ENCODE measurements at regions not wholly inside any gene's neighbourhood (a gene's known extent, or its start where the extent isn't known, plus 50 kb on each side); places are given as distances from the start of the nearest gene placed in this dataset.
A peak's percentile ranks its signal among the peaks of the same experiment; 100 is the strongest.
"Not testable (repeated sequence)": the region's sequence is repeated elsewhere in the genome, so short reads cannot be mapped to it uniquely, and the experiment has no call there.

GRCh38 chr1:73029571-73029970 lies 747.2 kb upstream of the NEGR1 start:
- DNase-seq: no peak

GRCh38 chr1:73026114-73026513 lies 743.8 kb upstream of the NEGR1 start:
- DNase-seq: no peak

DNA sequence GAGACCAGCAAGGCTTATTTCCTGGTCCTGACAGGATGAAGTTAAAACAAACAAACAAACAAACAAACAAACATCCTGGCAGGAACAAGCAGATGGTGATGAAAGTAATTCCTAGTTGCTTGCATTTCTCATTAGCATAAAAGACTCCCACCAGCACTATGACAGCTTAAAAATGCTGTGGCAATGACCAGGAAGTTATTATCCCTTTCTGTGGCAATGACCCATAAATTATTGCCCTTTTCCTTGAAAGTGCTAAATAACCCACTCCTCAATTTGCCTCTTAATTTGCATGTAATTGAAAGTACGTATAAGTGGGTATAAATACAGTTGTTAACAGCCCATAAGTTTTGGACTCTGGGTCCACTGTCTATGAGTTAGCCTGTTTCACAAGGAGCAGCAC lies 727.6 kb upstream of the NEGR1 start:
- DNase-seq: no peak

GRCh38 chr1:73009311-73009710 lies 727.0 kb upstream of the NEGR1 start:
- no peak for DNase-seq

DNA sequence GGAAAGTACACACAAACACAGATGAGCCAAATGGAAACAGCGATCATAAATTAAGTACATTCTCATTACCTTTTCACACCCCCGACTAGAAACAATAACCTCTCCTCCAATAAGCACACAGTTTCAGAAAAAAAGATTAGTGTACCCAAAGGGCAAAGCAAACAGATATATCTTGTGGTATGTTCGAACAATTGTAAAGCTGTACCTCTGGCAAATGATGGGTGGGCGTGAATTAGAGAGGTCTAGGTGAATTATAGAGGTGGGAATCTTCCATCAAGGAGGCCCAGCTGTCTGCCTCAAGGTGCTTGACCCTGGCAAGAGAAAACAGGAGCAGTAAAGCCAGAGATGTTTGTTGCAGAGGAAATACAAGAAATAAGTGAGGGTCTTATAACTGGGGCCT lies 715.3 kb upstream of the NEGR1 start:
- DNase-seq: no peak

- no peak for DNase-seq
These were observed 714.7 kb upstream of the NEGR1 start for GRCh38 chr1:72997041-72997440.

GRCh38 chr1:72987871-72988270 lies 705.5 kb upstream of the NEGR1 start:
- DNase-seq: not testable (repeated sequence)

DNA sequence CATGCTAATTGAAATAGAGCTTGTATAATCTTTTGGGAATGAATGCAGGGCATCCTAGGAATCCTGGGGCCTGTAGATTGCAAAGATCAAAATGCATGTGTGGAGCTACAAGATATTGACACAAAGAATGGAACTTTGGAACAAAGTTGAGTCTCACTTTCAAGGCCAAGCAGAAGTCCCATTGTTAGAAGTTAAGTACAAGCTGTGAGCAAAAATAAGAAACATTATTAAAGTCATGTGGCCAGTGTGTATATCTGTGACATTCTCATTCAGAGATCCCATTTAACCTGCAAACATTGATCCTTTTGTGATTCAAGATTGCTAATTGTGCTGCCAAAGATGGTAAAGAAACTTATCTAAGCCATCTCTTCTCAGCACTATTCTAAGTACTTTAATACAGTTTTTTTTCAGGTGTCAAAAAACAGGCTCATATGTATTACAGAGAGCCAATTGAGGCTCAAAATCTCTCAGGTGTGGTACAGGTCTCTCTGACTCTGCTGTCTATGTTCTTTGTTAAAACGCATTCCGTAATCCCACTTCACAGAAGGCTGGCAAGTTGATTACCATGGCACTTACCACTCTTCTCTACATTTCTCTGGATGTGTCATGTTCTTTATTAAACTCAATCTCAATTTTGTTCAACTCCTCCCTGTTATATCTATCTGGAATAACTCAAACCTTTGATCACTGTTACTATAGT lies 704.4 kb upstream of the NEGR1 start:
- DNase-seq: no peak

DNA sequence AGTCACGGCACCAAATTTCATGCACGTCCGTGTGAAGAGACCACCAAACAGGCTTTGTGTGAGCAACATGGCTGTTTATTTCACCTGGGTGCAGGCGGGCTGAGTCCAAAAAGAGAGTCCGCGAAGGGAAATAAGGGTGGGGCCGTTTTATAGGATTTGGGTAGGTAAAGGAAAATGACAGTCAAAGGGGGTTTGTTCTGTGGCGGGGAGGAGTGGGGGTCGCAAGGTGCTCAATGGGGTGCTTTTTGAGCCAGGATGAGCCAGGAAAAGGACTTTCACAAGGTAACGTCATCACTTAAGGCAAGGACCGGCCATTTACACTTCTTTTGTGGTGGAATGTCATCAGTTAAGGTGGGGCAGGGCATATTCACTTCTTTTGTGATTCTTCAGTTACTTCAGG lies 702.7 kb upstream of the NEGR1 start:
- DNase-seq: not testable (repeated sequence)

DNA sequence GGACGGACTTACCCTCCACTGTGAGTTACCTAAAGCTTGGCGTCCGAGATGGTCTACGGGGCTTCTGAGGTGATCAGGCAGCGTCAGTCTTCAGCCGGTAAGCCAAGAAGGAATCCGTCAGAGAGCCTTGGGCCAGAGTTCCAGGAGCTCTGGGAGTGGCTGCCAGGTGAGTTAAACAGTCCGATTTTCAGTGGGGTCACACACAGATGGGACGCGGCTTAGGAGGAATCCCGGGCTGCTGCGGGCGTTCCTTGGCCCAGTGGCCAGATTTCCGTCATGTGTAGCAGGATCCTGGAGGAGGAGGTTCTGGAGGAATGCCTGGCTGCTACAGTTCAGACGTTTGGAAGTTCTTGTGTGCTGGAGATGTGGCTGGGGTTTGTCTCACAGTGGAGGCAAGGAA lies 700.7 kb upstream of the NEGR1 start:
- DNase-seq: not testable (repeated sequence)

GRCh38 chr1:72969461-72969860 lies 687.1 kb upstream of the NEGR1 start:
- no peak for DNase-seq

- no peak for DNase-seq
These were observed 672.6 kb upstream of the NEGR1 start for GRCh38 chr1:72954943-72955342.

DNA sequence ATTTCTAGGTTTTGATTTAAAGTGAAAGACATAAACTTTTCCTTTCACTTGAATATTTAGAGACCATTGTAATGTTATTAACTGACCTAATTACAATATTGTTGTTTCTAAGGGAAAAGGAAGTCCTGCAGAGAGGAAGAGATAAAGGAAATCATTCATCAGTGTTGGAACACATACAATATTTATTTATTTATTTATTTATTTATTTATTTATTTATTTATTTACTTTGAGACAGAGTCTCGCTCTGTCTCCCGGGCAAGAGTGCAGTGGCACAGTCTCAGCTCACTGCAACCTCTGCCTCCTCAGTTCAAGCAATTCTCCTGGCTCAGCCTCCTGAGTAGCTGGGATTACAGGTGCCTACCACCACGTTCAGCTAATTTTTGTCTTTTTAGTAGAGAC lies 668.6 kb upstream of the NEGR1 start:
- not testable (repeated sequence) for DNase-seq

- no peak for DNase-seq
These were observed 664.7 kb upstream of the NEGR1 start for GRCh38 chr1:72946903-72947499.

DNA sequence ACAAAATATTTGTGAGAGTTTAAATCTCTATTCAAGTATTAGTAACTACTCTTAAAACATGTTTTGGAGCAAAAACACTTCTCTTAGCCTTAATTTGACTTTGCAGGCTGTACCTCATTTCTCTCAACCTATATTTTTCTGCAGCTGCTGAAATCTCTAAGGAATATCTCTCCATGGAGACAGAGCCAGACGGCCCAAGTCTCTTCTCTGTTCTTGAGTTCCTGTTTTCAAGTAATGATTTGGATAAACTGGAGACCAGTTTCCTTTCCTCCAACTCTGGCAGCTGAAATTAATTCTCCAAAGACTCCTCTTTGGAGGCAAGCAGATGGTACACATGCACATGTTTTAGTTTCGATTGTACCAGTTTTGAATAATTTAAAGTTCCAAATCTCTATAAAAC lies 659.7 kb upstream of the NEGR1 start:
- no peak for DNase-seq

DNA sequence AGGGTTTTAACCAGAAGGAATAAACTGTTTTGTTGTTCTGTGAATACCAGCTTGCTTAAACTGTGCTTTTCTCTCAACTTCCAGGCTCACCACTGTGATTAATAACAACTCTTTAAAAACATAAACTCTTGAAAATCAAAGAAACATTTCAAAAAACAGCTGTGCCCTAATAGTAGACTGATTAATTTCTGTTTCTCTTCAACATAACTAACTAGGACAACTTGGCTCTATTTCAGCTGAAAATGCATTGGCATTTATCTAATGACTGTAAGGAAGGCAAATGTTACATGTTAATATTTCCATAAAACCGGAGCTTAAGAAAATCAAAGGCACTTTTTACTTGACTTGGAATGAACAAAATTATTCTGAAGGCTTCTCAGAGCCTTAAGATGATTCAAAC lies 656.1 kb upstream of the NEGR1 start:
- DNase-seq: no peak

DNA sequence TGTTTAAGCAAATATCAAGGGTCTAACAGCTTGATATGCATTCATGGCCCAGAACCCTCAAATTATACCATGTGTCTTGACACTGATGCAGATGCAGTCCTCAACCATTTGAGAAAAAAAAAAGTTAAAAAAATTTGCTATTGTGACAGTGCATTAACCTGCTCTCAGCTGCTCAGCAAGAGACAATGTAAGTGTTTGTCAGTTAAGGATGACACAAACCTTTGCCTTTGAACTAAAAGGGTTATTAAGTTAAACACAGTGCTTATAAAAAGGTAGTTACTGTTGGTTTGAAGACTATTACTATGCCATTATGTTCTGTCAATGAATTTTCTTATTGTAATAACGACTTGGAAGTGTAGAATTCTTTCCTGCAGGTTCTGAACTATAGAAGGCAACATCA lies 655.6 kb upstream of the NEGR1 start:
- DNase-seq: no peak

DNA sequence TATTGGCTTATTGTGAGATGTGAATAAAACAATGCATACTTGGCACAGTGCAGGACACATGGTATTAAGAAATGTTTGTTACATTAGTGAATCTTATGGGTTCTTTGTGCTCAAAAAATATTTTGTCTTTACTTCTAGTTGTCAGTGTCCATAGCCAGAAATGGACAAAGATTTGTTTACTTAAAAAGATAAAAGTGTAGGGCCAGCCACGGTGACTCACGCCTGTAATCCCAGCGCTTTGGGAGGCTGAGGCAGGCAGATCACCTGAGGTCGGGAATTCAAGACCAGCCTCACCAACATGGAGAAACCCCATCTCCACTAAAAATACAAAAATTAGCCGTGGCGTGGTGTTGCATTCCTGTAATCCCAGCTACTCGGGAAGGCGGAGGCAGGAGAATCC lies 654.6 kb upstream of the NEGR1 start:
- DNase-seq: no peak

- peak; percentile 43 for DNase-seq
These were observed 653.9 kb upstream of the NEGR1 start for GRCh38 chr1:72936151-72936740.

DNA sequence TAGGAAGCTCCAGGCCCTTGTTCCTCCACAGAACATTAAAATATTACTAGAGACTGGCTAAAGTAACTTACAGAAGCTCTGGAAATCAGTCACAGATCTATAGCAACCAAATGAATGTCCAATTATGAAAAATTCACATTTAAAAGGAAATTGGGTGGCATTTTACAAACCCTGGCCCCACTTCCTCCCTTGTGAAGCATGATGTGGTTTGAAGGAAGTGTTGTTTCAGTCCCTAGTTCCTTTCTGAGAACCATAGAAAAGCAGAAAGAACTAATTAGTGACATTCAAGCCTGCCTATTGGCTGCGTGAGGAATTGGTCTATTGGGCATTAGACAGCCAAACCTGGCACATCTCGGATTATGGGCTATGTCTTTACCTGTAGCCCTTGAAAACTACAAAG lies 649.7 kb upstream of the NEGR1 start:
- no peak for DNase-seq

DNA sequence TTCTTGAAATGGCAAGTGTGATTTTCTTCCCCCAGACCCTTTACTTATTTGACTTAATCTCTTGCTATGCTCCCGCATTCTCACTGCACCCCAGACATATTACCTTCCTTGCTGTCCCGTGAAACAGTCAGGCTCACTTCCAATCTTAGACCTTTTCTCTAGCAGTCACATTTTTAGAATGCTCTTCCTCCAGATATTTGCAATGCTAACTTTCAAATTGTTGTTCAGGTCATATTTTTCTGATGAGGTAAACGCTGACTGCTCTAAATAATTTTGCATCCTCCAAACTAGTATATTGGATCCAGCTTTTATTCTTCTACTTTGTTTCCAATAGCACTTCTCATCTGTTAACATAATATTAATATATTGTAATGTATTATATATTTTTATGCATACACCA lies 648.2 kb upstream of the NEGR1 start:
- DNase-seq: no peak

DNA sequence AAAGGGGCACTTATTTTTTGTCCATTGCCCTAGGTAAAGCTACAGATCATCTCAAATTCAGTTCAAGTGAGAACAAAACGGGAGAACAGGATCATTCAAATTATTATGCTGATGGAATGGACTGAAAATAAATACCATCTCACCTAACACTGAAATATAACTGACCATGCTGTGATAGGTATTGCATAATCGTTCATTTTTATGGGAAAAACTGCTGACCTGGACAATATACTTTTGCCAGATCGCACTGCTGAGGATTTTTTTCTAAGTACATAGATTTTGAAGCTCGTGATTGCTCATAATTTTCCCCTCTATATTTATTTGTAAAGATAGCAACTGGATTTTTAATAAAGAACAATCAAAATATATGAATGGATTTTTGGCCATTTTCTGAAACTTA lies 636.6 kb upstream of the NEGR1 start:
- DNase-seq: no peak

GRCh38 chr1:72917920-72918319 lies 635.6 kb upstream of the NEGR1 start:
- no peak for DNase-seq

DNA sequence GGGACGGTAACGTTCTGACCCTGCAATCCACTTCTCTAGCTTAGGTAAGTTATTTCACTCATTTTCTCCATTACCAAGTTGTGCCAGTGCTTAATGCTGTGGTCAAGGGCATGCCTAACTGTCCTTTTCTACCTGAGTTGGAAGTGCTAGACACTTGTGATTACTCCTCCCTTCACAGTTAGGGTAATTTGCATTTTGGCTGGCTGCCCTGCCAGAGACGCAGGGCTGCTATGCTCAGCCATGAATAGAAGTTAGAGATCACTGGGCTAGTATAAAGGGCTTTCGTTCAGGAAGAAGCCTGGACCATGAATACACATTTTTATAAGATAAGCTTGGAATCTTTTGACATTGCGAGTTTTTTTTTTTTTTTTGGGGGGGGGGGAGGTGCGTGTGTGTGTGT lies 633.2 kb upstream of the NEGR1 start:
- no peak for DNase-seq

DNA sequence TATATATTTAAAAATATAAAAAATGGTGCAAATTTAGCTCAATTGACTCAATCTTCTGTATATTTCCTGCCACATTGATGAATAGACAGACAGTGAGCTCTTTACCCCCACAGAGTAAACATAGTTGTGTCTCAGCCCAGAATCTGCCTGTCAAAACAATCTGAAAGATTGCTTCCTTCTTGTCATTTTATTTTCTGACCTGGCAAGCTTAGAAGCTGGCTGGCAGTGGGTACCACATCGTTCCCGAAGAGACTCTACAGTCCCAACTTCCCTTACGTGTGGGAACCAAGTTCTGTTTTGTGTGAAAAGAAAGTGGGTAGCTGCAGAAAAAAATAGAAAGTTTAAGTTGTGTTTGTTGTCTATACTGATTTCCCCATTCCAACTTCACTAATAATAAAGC lies 629.3 kb upstream of the NEGR1 start:
- no peak for DNase-seq

All from fibroblast of upper back skin (primary cell).